ENCODE measurements at regions not wholly inside any gene's neighbourhood (a gene's known extent, or its start where the extent isn't known, plus 50 kb on each side); places are given as distances from the start of the nearest gene placed in this dataset.

DNA sequence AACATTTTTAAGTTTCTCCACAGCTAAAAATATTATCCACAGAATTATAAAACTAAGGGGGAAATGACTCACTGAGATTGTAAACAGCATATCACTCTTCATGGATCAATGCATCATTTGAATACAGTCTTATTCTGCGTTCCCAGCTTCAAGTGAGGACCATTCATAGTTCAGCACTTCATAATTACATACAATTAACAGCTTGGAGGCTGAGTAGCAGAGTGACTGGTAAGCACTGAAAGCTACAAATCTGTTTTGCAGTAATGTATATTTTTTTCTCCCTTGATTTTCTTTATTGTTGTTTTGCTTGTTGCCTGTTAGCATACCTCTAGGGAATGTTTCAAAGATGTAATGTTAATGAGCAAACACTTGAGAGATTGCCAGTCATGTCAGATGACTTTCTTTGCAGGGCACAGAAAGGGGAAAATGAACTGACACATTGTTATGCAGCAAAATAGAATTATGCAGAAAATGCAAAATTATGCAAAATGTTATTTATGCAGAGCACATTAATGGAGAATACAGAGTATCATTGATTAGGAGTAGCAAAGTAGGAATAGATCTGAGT, 138.6 kb downstream of the RPS29 start:
- DNase-seq (ENCODE audit: low spot score), result no peak
- H3K27ac ChIP-seq, result no peak overlapping the region
- ChIA-PET POLR2A (ENCODE audit: low non-redundant PET) (no interaction called here), CTCF (interaction anchor here (2.3 kb wide), 1 partner anchor 14 kb away, joined by 9 read pairs; no protein-coding TSS in a partner anchor)
- TF ChIP-seq, protein P1, sequence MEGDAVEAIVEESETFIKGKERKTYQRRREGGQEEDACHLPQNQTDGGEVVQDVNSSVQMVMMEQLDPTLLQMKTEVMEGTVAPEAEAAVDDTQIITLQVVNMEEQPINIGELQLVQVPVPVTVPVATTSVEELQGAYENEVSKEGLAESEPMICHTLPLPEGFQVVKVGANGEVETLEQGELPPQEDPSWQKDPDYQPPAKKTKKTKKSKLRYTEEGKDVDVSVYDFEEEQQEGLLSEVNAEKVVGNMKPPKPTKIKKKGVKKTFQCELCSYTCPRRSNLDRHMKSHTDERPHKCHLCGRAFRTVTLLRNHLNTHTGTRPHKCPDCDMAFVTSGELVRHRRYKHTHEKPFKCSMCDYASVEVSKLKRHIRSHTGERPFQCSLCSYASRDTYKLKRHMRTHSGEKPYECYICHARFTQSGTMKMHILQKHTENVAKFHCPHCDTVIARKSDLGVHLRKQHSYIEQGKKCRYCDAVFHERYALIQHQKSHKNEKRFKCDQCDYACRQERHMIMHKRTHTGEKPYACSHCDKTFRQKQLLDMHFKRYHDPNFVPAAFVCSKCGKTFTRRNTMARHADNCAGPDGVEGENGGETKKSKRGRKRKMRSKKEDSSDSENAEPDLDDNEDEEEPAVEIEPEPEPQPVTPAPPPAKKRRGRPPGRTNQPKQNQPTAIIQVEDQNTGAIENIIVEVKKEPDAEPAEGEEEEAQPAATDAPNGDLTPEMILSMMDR (conservative IDR thresholded peaks at IDR 0.05; ENCODE audit: low read depth), result no peak

DNA sequence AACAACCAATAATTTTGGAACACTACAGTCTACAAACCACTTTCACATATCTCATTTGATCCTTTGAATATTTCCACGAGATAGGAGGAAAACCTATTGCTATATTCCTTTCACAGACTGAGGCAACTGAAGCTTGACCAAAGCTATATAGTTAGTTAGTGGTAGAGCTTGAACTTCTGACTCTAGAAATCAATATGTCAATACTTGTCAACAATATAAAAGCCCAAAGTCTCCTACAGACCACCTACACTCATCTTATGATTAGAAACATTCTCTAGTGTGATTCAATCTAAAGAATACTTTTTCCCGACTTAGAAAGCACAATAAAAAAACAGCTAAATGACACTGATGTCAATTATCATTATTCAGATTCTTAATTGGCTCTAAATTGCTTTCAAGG, 139.4 kb downstream of the RPS29 start:
- CTCF ChIA-PET, result interaction anchor here (0.6 to 2.3 kb wide), 2 partner anchors 15 to 1188 kb away, joined by 3 to 9 read pairs; no protein-coding TSS in a partner anchor
- POLR2A ChIA-PET (ENCODE audit: low non-redundant PET), result no interaction called here

DNA sequence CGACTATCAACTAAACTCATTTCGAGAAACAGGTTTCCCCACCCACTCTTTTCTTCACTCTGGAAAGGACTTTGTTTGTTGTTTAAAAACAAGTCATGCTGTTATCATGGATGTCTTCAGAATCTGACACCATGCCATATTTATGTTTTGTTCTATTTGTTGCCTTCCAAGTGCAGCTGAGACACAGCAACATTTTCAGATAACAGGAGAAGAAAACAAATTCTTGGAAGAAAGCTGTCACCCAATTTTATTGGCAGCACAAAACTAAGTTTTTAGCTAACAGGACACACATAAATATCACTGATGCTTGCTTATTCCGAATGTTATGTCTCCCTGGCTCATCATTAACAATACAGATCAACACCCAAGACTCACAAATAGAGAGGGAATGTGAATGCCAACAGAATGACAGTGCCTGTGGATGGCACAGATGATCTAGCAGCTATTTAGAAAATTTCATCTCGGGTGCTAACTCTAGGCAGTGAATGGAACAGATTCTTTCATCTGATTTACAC, 147.9 kb downstream of the RPS29 start:
- no peak for DNase-seq (ENCODE audit: low spot score)
- ChIA-PET CTCF (interaction anchor here (0.6 kb wide), 1 partner anchor 151 kb away, joined by 4 read pairs; no protein-coding TSS in a partner anchor), POLR2A (ENCODE audit: low non-redundant PET) (no interaction called here)

More for the DNA sequence above, 139.4 kb downstream of the RPS29 start:
- TF ChIP-seq, protein P1 (conservative IDR thresholded peaks at IDR 0.05; ENCODE audit: low read depth), result no peak
- H3K27ac ChIP-seq, result no peak overlapping the region
- DNase-seq (ENCODE audit: low spot score), result no peak

DNA sequence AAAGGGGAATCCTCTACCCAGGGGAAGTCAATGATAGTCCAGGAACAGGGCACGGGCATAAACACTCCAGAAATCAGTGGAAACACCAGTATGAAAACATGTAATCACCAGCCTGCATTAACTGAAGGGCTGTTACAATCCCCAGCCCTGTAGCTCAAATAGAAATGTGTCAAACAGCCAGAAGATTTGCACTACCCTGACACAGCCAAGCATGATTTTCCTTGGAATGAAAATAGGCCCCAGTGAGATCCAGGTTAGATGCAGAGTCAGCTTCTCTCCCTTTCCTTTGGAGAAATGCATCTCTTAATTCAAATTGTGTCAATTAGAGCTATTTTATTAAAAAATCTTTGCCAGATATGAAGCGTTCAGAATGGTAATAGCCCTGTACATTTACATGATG, 158.1 kb downstream of the RPS29 start:
- no peak overlapping the region for H3K27ac ChIP-seq
- TF ChIP-seq, protein P1 (conservative IDR thresholded peaks at IDR 0.05; ENCODE audit: low read depth), result no peak
- POLR2A ChIA-PET (ENCODE audit: low non-redundant PET), result no interaction called here
- no peak for DNase-seq (ENCODE audit: low spot score)
- CTCF ChIA-PET, result no interaction called here

More for the DNA sequence above, 147.9 kb downstream of the RPS29 start:
- H3K27ac ChIP-seq, result no peak overlapping the region
- TF ChIP-seq, protein P1 (conservative IDR thresholded peaks at IDR 0.05; ENCODE audit: low read depth), result no peak

DNA sequence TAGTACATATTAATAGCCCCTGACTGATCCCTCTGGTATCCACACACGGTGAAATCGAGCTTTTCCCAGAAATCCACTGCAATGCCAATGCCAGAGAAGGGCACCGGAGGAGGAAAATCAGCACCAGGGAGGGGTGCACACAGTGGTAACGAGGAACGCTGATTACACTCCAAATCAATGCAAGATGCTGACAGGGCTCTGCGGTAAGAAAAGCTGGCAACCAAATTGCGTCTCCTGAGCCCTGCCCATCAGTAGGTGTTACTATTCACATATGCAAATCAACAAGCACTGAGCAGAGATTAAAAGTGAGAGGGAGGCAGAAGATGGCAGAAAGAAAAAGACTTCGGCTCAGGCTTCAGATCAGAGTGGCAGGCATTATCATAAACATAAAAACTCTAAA, 159.1 kb downstream of the RPS29 start:
- DNase-seq (ENCODE audit: low spot score), result no peak
- ChIA-PET CTCF (no interaction called here), POLR2A (ENCODE audit: low non-redundant PET) (no interaction called here)
- TF ChIP-seq, protein P1 (conservative IDR thresholded peaks at IDR 0.05; ENCODE audit: low read depth), result no peak
- H3K27ac ChIP-seq, result no peak overlapping the region

DNA sequence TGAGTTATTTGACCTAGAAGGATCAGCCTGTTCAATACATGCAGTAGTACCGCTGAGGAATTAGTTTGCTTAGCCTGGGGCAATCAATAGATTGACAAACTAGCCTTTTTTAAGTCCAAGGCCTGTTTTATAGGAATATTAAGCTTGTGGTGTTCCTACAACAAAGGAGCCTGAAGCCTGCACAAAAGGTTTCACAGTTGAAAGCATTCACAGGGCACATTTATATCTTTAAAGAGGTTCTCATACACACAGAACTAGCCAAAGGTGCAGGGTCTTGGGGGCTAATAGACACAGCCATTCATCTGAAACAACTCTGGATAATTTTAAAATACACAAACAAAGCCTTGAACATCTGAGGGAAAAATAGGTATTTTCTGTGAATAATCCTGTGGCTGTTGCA, 160.3 kb downstream of the RPS29 start:
- TF ChIP-seq, protein P1 (conservative IDR thresholded peaks at IDR 0.05; ENCODE audit: low read depth), result no peak
- ChIA-PET CTCF (interaction anchor here (1.5 kb wide), 1 partner anchor 36 kb away, joined by 5 read pairs; no protein-coding TSS in a partner anchor), POLR2A (ENCODE audit: low non-redundant PET) (interaction anchor here (0.7 kb wide), 1 partner anchor 44 kb away, joined by 3 read pairs; no protein-coding TSS in a partner anchor)
- no peak overlapping the region for H3K27ac ChIP-seq
- DNase-seq (ENCODE audit: low spot score), result no peak
